ENCODE measurements at regions not wholly inside any gene's neighbourhood (a gene's known extent, or its start where the extent isn't known, plus 50 kb on each side); places are given as distances from the start of the nearest gene placed in this dataset.

- TF ChIP-seq, protein P1, sequence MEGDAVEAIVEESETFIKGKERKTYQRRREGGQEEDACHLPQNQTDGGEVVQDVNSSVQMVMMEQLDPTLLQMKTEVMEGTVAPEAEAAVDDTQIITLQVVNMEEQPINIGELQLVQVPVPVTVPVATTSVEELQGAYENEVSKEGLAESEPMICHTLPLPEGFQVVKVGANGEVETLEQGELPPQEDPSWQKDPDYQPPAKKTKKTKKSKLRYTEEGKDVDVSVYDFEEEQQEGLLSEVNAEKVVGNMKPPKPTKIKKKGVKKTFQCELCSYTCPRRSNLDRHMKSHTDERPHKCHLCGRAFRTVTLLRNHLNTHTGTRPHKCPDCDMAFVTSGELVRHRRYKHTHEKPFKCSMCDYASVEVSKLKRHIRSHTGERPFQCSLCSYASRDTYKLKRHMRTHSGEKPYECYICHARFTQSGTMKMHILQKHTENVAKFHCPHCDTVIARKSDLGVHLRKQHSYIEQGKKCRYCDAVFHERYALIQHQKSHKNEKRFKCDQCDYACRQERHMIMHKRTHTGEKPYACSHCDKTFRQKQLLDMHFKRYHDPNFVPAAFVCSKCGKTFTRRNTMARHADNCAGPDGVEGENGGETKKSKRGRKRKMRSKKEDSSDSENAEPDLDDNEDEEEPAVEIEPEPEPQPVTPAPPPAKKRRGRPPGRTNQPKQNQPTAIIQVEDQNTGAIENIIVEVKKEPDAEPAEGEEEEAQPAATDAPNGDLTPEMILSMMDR (IDR thresholded peaks at IDR 0.05; ENCODE audit: extremely low read depth, missing control alignments), result no peak
- DNase-seq (ENCODE audit: low spot score), result no peak
Measured at GRCh38 chr3:176357891-176358290, 839.4 kb downstream of the TBL1XR1 start.

DNA sequence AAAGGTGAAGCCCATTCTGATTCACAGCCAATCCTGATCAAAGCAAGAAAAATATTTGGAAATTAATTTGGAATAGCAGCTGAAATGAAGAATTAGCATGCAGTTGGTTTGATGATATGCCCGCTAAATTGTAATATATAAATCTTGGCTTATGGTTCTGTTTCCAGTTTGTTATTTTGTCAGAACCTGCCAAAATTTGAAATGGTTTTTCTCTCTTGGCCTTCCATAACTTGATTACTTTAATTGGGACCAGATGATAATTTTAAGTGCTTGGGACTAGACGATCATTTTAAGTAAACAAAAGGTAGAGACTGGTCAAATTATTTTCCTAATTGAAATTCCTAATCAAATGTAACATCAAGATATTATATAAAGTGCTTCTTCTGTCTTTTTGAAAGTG lies 842.4 kb downstream of the TBL1XR1 start:
- TF ChIP-seq, protein P1 (IDR thresholded peaks at IDR 0.05; ENCODE audit: extremely low read depth, missing control alignments), result no peak
- no peak for DNase-seq (ENCODE audit: low spot score)

GRCh38 chr3:176352716-176353334 lies 844.5 kb downstream of the TBL1XR1 start:
- DNase-seq (ENCODE audit: low spot score), result no peak
- TF ChIP-seq, protein P1 (IDR thresholded peaks at IDR 0.05; ENCODE audit: extremely low read depth, missing control alignments), result no peak

- no peak for DNase-seq (ENCODE audit: low spot score)
- TF ChIP-seq, protein P1 (IDR thresholded peaks at IDR 0.05; ENCODE audit: extremely low read depth, missing control alignments), result no peak
Measured at GRCh38 chr3:176351408-176351807, 845.9 kb downstream of the TBL1XR1 start.

- no peak for DNase-seq (ENCODE audit: low spot score)
- TF ChIP-seq, protein P1 (IDR thresholded peaks at IDR 0.05; ENCODE audit: extremely low read depth, missing control alignments), result no peak
Measured at GRCh38 chr3:176349706-176350105, 847.6 kb downstream of the TBL1XR1 start.

GRCh38 chr3:176347424-176348146 lies 849.7 kb downstream of the TBL1XR1 start:
- TF ChIP-seq, protein P1 (IDR thresholded peaks at IDR 0.05; ENCODE audit: extremely low read depth, missing control alignments), result no peak
- DNase-seq (ENCODE audit: low spot score), result no peak

DNA sequence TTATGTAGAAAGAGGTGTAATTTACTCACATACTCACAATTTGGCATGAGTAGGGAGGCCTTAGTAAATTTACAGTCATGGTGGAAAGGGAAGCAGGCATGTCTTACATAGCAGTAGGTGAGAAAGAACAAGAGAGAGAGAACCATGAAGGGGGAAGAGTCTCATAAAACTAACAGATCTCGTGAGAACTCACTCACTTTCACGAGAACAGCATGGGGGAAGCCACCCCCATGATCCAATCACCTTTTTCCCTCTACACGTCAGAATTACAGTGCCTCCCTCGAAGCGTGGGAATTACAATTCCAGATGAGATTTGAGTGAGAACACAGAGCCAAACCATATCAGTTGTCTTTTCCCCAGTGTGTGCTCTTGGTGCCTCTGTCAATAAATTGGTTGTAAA lies 855.3 kb downstream of the TBL1XR1 start:
- TF ChIP-seq, protein P1 (IDR thresholded peaks at IDR 0.05; ENCODE audit: extremely low read depth, missing control alignments), result no peak

More for the DNA sequence above, 855.3 kb downstream of the TBL1XR1 start:
- no peak for DNase-seq (ENCODE audit: low spot score)
